ENCODE measurements at regions not wholly inside any gene's neighbourhood (a gene's known extent, or its start where the extent isn't known, plus 50 kb on each side); places are given as distances from the start of the nearest gene placed in this dataset.

- Histone ChIP-seq H4K20me1 (ENCODE audit: insufficient read depth, low read length) (no peaks in the 10 kb centered on the region), H3K4me2 (ENCODE audit: low read length) (no peak overlapping the region), H3K27me3 (ENCODE audit: insufficient read depth, low read length) (no peaks in the 10 kb centered on the region), H3K9me3 (ENCODE audit: low read length) (no peaks in the 10 kb centered on the region), H3K79me2 (ENCODE audit: insufficient read depth, low read length) (no peaks in the 10 kb centered on the region), H3K4me3 (ENCODE audit: low read depth, low read length, poor library complexity, severe bottlenecking) (no peak overlapping the region), H3K27ac (ENCODE audit: low read depth, low read length, poor library complexity, severe bottlenecking) (no peak overlapping the region), H3F3A (ENCODE audit: insufficient read depth, low read length) (no peaks in the 10 kb centered on the region), H3K9me2 (ENCODE audit: low read depth, low read length) (no peaks in the 10 kb centered on the region), H3K36me3 (ENCODE audit: insufficient read depth, low read length) (no peaks in the 10 kb centered on the region), H2AFZ (ENCODE audit: low read length) (no peak overlapping the region), H3K4me1 (ENCODE audit: insufficient read depth, low read length, severe bottlenecking) (no peaks in the 10 kb centered on the region), H3K9ac (ENCODE audit: low read length) (no peak overlapping the region)
- no peak for TF ChIP-seq CTCF (IDR thresholded peaks at IDR 0.05; ENCODE audit: low read length)
- TF ChIP-seq EZH2 (IDR thresholded peaks at IDR 0.05; ENCODE audit: borderline replicate concordance, low read length): no peak
Measured at GRCh38 chr1:56397811-56398231, 181.5 kb downstream of the PLPP3 start.

- Histone ChIP-seq H3K79me2 (ENCODE audit: insufficient read depth, low read length) (no peaks in the 10 kb centered on the region), H3K4me3 (ENCODE audit: low read depth, low read length, poor library complexity, severe bottlenecking) (no peak overlapping the region), H2AFZ (ENCODE audit: low read length) (no peak overlapping the region), H3K36me3 (ENCODE audit: insufficient read depth, low read length) (no peaks in the 10 kb centered on the region), H3K27me3 (ENCODE audit: insufficient read depth, low read length) (no peaks in the 10 kb centered on the region), H3K9ac (ENCODE audit: low read length) (no peak overlapping the region), H3F3A (ENCODE audit: insufficient read depth, low read length) (no peaks in the 10 kb centered on the region), H3K4me2 (ENCODE audit: low read length) (no peak overlapping the region), H3K9me3 (ENCODE audit: low read length) (no peaks in the 10 kb centered on the region), H4K20me1 (ENCODE audit: insufficient read depth, low read length) (no peaks in the 10 kb centered on the region), H3K9me2 (ENCODE audit: low read depth, low read length) (no peaks in the 10 kb centered on the region), H3K27ac (ENCODE audit: low read depth, low read length, poor library complexity, severe bottlenecking) (no peak overlapping the region), H3K4me1 (ENCODE audit: insufficient read depth, low read length, severe bottlenecking) (no peaks in the 10 kb centered on the region)
- TF ChIP-seq CTCF (IDR thresholded peaks at IDR 0.05; ENCODE audit: low read length) (no peak), EZH2 (IDR thresholded peaks at IDR 0.05; ENCODE audit: borderline replicate concordance, low read length) (no peak)
Measured at GRCh38 chr1:56397409-56397808, 182.0 kb downstream of the PLPP3 start.

GRCh38 chr1:56396581-56396980, 182.8 kb downstream of the PLPP3 start:
- H3K36me3 ChIP-seq (ENCODE audit: insufficient read depth, low read length): no peaks in the 10 kb centered on the region
- no peak overlapping the region for H2AFZ ChIP-seq (ENCODE audit: low read length)
- H3K27ac ChIP-seq (ENCODE audit: low read depth, low read length, poor library complexity, severe bottlenecking): no peak overlapping the region
- no peak overlapping the region for H3K4me3 ChIP-seq (ENCODE audit: low read depth, low read length, poor library complexity, severe bottlenecking)
- H3K9ac ChIP-seq (ENCODE audit: low read length): no peak overlapping the region
- TF ChIP-seq EZH2 (IDR thresholded peaks at IDR 0.05; ENCODE audit: borderline replicate concordance, low read length): no peak
- TF ChIP-seq CTCF (IDR thresholded peaks at IDR 0.05; ENCODE audit: low read length): no peak
- H3K4me2 ChIP-seq (ENCODE audit: low read length): no peak overlapping the region
- no peaks in the 10 kb centered on the region for H3K79me2 ChIP-seq (ENCODE audit: insufficient read depth, low read length)
- no peaks in the 10 kb centered on the region for H3K4me1 ChIP-seq (ENCODE audit: insufficient read depth, low read length, severe bottlenecking)
- no peaks in the 10 kb centered on the region for H4K20me1 ChIP-seq (ENCODE audit: insufficient read depth, low read length)
- no peaks in the 10 kb centered on the region for H3K9me2 ChIP-seq (ENCODE audit: low read depth, low read length)
- H3K27me3 ChIP-seq (ENCODE audit: insufficient read depth, low read length): no peaks in the 10 kb centered on the region
- no peaks in the 10 kb centered on the region for H3K9me3 ChIP-seq (ENCODE audit: low read length)
- no peaks in the 10 kb centered on the region for H3F3A ChIP-seq (ENCODE audit: insufficient read depth, low read length)
